PFSK-1 (cell line): ENCODE measurements at regions not wholly inside any gene's neighbourhood (a gene's known extent, or its start where the extent isn't known, plus 50 kb on each side); places are given as distances from the start of the nearest gene placed in this dataset.

Experiments used
- POLR2AphosphoS5 ChIP-seq: IDR thresholded peaks from 2 replicates; pipeline ENCODE4 v1.6.1; 2012; ENCODE audit warnings: low read depth, mild to moderate bottlenecking, control low read depth, low read length, moderate library complexity
- REST ChIP-seq, 2 experiments: IDR thresholded peaks; 2 replicates each; pipeline versions ENCODE4 v1.6.1 to v1.8.0; 2011 to 2012; ENCODE audit warnings: low read depth in 2 of 2, low read length in 2 of 2, control low read depth in 1 of 2, inconsistent platforms in 1 of 2, mild to moderate bottlenecking in 1 of 2, moderate library complexity in 1 of 2; ENCODE audit not compliant: insufficient read depth in 1 of 2
- SIN3A ChIP-seq: IDR thresholded peaks from 2 replicates; pipeline ENCODE4 v1.6.1; 2012; ENCODE audit warnings: mild to moderate bottlenecking, low read length, moderate library complexity, borderline replicate concordance; ENCODE audit not compliant: insufficient read depth
- TAF1 ChIP-seq: IDR thresholded peaks from 2 replicates; pipeline ENCODE4 v1.6.1; 2012; ENCODE audit warnings: low read length, control low read depth, borderline replicate concordance; ENCODE audit not compliant: insufficient read depth

- no peak for TF ChIP-seq TAF1
- TF ChIP-seq POLR2AphosphoS5 = no peak
- TF ChIP-seq REST (IDR thresholded peaks at IDR 0.05; ENCODE audit: insufficient read depth in 1 of 2, low read depth in 2 of 2, low read length in 2 of 2) = no peak
- TF ChIP-seq SIN3A = no peak
These were observed 792.8 kb downstream of the ZPLD1 start for GRCh38 chr3:103227651-103228050.
